Neural progenitor cell (in vitro differentiated cells): ENCODE measurements at regions not wholly inside any gene's neighbourhood (a gene's known extent, or its start where the extent isn't known, plus 50 kb on each side); places are given as distances from the start of the nearest gene placed in this dataset.

Experiments used
- CTCF ChIP-seq: fragments of 200-600 bp; sonication (generic); IDR thresholded peaks from 2 replicates; pipeline ENCODE4 v1.5.1; 2017; ENCODE audit warnings: antibody characterized with exemption, mild to moderate bottlenecking
- EZH2phosphoT487 ChIP-seq: fragments of 200-600 bp; sonication (generic); IDR thresholded peaks from 2 replicates; pipeline ENCODE4 v1.6.1; 2017; ENCODE audit warnings: antibody characterized with exemption

DNA sequence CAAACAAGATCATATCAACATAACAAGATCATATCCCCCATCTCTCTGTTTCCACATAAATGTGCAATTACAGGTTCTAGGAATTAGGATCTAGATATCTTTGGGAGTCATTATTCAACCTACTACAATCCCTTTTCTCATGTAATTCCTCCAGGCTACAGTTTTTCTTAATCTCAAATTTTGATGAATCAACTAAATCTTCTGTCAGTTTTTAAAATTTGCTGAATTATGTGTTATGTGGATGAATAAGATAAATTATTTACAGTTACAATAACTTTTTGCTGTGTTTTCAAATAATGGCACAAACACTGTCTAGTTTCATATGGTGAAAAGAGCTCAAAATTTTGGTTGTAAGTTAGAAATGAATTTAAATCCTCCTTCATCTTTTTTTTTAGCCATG lies 405.8 kb downstream of the FAM170A start:
- TF ChIP-seq CTCF: no peak
- TF ChIP-seq EZH2phosphoT487: no peak
